ENCODE measurements at regions not wholly inside any gene's neighbourhood (a gene's known extent, or its start where the extent isn't known, plus 50 kb on each side); places are given as distances from the start of the nearest gene placed in this dataset.
"Not testable (repeated sequence)": the region's sequence is repeated elsewhere in the genome, so short reads cannot be mapped to it uniquely, and the experiment has no call there.

DNA sequence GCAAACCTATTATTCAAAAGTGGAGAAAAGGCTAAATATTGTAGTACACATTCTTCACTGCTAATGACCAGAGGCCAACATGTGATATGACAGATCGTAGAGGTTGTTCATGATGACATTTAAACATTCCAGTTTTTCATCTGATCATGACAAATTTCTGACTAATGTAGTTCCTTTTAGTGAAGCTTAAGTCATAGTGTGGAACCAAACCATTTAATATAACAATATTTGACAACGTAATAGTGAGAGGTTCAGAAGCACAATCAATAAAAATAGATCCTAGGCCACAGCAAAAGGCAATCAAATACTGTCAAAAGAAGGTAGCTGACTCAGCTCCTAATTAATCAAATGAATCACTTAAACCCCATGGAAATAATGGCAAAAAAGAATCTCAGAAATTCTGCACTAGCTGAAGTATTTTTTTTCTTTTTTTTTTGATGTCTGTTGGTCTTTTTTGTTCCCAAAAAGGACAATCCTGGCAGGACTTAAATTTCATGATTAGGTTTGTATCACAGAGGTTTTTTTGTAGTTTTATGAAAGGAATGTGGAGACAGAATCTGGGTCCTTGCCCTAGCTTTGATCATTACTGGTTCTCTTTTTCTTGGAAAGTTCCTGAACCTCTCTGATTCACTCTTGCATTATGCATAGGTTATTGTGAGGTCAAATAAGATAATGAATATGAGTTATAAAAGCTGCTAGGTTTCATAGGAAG, 795.0 kb downstream of the DTWD2 start:
- no peak for DNase-seq (ENCODE audit: low spot score)

DNA sequence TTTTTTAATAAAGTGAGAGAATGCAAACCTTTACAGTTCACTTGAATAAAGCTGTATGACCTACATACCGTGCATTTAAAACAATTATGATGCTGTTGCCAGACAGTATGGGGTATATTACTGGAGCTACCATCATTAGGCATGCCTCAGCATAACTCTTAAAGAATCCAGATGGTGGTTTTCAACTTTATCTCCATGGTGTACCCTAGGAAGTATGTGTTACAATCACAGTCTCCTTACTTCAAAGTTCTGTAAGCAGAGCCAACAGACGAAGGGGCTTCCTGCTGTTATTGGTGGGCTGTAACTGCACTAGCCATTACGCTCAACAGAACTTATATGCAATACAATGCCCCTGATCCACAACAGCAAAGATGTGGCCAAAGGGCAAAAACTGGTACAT, 803.3 kb downstream of the DTWD2 start:
- no peak for DNase-seq (ENCODE audit: low spot score)

DNA sequence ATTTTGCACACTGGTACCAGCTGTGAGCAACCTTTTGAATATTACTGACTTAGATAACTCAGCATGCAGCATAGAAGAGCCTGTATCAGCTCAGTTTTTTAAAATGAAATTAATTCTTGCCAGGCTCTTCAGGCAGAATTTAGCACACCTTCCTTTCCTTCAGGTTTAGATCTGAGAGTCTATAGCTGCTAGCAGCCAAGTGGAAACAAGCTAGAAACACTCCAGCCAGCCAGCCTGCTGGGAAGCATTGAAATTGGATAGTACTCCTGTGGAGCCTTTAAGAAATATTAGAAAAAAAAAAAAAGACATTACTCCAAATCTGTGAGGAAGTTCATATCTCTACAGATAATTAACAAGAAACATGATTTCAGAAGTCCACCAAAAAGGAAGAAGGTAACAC, 812.2 kb downstream of the DTWD2 start:
- no peak for DNase-seq (ENCODE audit: low spot score)

DNA sequence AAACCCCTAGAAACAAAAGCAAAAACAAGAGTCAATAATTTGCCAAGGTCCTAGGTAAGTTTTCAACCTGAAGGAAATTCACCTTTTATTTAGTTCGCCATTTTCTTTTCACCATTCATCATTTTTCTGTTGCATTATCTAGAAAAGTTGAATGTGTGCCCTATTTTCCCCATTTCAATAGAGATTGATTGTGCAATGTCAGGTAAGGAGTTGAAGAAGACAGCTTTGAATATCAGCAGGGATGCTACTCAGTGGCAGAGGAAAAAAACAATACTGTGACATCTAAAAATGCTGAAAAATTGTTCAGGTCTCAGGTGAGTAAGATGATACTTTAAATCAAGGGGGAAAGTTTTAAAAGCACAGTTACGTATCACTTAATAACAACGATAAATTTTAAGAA, 813.7 kb downstream of the DTWD2 start:
- no peak for DNase-seq (ENCODE audit: low spot score)

DNA sequence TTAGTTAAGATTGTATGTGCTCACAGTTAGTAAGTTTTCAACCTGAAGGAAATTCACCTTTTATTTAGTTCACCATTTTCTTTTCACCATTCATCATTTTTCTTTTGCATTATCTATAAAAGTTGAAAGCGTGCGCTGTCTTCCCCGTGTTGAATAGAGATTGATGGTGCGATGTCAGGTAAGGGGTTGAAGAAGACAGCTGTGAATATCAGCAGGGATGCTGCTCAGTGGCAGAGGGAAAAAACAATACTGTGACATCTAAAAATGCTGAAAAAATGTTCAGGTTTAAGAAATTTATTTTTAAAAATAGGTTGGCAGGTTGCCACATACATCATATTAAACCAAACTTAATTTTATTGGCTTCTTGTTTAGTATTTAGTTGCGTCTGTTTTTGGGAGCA, 815.0 kb downstream of the DTWD2 start:
- no peak for DNase-seq (ENCODE audit: low spot score)

DNA sequence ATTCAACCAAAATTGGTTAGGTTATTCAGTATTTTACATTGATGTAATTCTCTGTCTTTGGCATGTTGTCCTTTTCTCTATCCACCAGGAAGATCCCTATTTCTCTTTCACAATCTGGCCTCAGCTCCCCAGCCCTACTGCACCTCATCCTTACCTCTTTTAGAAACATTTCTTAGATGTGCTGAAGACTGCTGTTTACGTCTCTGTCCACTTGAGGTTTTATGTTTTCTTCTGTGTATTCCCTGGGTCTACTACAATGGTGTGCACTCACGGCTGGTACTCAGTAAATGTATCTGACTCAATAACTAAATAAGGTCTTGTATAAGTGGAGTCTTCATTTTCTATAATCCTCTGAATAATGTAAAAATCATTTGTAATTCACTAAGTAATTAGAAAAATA, 822.7 kb downstream of the DTWD2 start:
- no peak for DNase-seq (ENCODE audit: low spot score)

DNA sequence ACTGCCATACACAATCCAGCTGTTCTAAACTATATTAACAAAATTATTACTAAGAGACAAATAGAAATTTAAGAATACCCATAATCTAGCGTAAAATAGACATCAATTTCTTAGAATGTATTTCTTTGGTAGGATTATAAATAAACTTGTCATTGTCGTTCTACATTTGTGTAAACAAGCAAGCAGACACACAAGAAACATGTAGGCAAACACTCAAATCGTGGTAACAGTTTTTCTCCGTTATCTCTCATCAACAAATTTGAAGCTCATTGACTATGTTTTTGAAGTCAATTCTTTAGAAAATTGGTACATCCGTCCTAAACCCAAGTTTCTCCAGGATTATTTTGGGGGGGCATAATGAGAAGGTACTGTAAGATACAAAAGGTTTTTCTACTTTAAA, 832.2 kb downstream of the DTWD2 start:
- DNase-seq (ENCODE audit: low spot score), result no peak

DNA sequence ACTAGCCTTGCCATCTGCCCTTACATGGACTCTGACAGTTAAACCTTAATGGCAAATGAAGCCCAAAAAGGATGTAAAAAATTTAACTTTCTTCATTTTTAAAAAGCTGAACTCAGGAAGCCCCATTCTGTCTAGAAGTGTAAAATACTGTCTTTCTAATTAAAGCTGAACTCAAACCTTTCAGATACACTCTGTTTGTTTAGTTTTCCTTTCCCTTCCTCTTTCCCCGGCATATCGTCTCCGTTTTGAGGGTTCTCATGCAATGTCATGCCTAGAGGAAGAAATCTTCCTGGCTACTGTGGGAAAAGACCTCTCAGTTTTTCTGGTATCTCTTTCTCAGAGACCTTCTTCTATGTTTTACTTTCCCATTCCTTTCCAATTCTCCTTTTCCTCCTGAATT, 841.5 kb downstream of the DTWD2 start:
- DNase-seq (ENCODE audit: low spot score), result no peak

DNA sequence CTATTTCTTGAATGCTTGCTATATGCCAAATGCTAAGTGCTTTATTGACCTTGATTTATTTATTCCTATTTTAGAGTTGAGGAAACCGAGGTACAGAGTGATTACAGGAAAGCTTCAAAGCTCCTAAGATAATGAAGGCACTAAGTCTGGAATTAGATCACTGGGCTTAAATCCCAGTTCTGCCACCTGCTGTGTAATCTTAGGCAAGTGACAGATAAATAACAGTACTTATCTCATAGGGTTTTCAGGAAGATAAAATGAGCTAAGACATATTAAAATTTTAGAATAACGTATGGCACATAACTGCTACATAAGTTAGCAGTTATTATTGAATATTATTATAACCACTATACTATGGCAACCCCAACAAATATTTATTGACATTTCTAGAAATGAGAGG, 843.8 kb downstream of the DTWD2 start:
- no peak for DNase-seq (ENCODE audit: low spot score)

DNA sequence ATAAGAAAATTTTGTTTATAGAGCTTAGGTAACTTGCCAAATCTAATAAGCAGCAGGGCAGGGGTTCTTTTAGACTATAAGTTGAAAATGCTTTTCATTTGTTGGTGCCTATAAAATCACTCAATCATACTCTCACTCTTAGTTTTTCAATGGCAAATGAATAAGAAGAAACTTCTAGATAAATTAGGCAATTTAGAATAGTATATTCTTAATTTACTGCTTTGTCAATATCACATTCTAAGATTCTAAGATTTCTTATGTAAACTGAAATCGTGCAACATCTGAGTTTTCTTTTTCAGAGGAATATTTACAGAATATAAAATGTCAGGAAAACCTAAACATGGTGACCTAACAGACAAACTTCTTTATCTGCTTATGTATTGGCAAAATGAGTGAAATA, 849.0 kb downstream of the DTWD2 start:
- DNase-seq (ENCODE audit: low spot score), result no peak

DNA sequence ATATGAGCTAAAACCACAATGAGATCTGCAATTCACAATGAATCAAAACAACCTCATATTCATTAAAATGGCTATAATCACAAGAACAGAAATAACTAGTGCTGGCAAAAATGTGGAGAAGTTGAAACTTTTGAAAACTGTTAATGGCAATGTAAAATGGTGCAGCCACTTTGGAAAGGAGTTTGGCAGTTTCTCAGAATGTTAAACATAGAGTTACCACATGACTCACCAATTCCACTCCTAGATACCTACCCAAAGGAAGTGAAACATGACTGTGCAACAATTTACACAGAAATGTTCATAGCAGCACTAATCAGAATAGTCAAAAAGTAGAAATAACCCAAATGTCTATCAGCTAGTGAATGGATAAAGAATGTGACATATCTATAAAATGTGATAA, 862.2 kb downstream of the DTWD2 start:
- DNase-seq (ENCODE audit: low spot score), result no peak

DNA sequence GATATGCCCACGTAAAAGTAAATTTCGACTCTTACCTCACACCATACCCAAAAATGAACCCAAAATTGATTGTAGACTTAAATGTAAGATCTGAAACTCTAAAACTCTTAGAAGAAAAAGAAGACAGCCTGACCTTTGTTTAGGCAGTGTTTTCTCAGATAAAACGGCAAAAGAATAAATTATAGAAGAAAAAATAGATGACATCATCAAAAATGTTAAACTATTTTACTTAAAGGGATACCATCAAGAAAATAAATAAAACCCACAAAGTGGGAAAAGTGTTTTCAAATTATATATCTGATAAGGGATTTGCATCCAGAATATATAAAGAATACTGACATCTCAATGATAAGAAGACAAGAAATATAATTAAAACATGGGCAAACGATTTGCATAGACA, 862.7 kb downstream of the DTWD2 start:
- DNase-seq (ENCODE audit: low spot score), result no peak

DNA sequence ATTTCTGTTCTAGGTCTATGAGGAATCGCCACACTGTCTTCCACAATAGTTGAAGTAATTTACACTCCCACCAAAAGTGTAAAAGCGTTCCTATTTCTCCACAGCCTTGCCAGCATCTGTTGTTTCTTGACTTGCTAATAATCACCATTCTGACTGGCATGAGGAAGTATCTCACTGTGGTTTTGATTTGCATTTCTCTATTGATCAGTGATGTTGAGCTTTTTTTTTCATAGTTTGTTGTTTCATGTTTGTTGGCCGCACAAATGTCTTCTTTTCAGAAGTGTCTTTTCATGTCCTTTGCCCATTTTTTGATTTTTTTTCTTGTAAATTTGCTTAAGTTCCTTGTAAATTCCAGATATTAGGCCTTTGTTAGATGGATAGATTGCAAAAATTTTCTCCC, 867.1 kb downstream of the DTWD2 start:
- DNase-seq (ENCODE audit: low spot score), result no peak

DNA sequence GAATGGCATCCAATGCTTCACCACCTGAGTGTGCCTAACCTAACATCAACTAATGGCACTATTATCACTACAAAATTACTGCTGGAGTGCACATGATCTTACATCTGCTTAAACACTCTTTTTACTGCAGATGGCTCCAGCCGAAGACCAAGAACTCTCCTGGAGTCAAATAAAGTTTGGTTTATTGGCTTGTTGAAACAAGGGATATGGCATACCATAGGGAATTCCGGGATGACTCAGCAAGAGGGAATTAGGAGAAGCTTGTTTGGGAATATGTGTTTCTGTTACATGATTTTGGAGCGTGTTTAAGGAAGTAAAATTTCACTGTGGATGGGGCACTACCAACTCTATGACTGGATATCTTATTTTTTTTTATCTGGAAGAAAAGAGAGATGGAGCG, 872.6 kb downstream of the DTWD2 start:
- no peak for DNase-seq (ENCODE audit: low spot score)

DNA sequence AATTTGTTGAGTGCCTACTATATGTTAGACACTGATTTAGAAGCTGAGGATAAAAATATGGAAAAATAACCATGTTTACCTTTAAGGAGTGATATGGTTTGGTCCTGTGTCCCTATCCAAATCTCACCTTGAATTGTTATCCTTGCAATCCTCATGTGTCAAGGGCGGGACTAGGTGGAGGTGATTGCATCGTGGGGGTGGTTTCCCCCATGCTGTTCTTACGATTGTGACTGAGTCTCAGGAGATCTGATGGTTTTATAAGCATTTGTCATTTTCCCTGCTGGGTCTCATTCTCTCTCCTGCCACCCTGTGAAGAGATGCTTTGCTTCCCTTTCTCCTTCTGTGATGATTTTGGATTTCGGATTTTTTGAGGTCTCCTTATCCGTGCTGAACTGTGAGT, 876.4 kb downstream of the DTWD2 start:
- no peak for DNase-seq (ENCODE audit: low spot score)

DNA sequence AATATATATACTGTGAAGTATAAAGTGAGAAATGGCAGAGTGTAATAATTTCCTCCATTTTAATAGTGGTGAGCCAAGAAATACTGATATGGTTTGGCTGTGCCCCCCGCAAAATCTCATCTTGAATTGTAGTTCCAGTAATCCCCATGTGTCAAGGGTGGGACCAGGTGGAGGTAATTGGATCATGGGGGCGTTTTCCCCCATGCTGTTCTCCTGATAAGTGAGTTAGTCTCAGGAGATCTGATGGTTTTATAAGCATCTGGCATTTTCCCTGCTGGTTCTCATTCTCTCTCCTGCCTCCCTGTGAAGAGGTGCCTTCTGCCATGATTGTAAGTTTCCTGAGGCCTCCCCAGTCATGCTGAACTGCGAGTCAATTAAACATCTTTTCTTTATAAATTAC, 881.1 kb downstream of the DTWD2 start:
- DNase-seq (ENCODE audit: low spot score), result not testable (repeated sequence)

DNA sequence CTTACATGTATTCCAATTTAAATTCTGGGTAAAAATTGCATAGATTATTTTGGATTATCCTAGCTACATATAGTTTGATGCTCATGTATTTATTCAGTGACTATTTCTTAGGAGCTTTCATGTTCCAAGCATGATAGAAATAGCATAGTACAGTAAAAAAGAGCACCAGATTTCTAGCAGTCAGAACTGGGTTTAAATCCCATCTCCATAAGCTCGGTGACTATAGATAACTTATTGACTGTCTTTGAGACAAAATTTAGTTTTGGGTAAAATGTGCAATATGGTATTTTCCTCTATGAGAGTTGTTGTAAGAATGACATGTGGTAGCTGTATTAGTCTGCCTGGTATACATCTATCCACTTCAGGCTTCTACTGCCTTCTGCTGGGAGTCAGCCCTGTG, 889.6 kb downstream of the DTWD2 start:
- no peak for DNase-seq (ENCODE audit: low spot score)

DNA sequence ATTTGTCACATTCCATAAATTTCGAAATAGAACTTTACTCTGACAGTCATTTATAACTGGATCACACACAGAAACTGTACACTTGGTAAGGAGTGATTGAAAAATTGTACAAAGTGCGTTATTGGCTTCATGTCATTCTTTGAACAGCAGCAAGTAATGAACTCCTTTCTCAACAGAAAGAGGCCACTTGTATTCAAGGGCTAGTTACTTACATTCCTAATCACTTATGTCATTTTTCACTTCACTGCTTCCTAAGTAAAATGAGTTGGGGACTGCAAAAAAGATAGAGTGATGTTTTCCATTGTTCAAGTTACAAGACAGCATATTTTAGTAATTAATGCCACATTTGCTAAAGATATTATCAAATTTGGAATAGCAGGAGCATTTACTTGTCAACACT, 893.2 kb downstream of the DTWD2 start:
- DNase-seq (ENCODE audit: low spot score), result no peak

DNA sequence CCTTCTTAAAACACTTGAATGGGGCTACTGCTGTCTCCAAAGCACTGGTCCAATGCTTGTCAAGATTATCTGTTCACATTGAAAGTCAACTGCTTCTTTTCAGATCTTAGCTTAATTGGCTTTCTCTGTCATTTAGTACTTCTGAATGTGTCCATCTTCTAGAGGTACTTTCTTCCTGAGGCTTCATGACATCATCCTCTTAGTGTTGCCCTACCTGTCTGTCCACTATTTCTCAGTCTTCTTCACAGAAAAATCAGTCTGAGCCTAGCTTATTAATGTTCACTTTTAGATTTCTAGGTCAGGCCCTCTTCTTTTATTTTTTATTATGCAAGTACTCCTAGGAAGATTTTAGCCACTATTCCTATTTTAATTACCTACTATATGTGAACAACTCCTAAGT, 899.9 kb downstream of the DTWD2 start:
- no peak for DNase-seq (ENCODE audit: low spot score)

DNA sequence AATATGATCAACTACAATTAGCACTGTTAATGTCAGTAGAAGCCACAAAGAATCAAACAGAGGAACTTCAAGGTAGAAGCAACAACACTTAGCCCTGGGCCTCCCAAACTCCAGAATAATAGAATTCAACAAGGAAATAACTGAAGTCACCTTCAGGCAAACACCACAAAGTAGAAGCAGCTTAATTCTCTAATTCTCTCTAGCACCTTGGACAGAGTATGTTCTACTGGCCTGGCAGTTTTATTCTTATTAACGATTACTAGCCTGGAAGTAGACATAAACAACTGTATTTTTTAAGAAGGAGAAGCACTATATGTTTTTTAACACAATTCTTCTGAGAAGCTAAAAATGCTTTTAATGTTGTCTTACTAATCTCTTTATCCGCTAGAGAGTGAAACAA, 911.9 kb downstream of the DTWD2 start:
- DNase-seq (ENCODE audit: low spot score), result no peak

DNA sequence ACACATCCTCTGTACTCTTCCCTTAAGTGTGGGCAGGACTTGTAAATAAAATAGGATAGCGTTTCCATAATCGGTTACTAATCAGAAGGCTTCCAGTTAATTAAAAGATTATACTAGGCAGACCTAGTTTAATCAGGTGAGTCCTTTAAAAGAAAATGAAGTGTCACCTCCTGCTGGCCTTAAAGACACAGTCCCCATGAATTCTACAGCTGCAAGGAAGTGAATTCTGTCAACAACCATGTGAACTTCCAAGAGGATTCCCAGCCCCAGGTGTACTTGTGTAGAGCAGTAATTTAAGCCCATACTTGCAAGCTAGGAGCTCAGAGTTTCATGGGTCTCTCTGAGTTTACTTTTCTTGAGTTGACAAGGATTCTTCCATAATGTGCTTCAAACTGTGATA, 918.3 kb downstream of the DTWD2 start:
- no peak for DNase-seq (ENCODE audit: low spot score)

DNA sequence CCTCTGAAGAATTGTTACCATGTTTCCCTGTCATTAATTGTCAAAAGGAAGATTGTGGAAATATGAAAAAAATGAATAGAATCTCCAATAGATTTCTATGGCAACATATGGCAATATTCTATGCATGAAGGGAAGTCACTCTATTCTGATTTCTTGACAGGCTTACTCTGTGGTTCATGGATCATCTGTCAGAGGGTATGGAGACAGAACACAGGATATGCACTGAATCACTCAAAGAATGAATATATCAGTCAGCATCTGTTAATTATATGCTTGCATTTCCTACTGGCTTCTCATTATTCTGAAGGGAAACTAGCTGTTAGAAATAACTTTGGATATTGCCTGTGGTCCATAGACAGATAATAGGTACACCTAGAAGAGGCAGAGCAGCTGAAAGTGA, 918.9 kb downstream of the DTWD2 start:
- DNase-seq (ENCODE audit: low spot score), result no peak

DNA sequence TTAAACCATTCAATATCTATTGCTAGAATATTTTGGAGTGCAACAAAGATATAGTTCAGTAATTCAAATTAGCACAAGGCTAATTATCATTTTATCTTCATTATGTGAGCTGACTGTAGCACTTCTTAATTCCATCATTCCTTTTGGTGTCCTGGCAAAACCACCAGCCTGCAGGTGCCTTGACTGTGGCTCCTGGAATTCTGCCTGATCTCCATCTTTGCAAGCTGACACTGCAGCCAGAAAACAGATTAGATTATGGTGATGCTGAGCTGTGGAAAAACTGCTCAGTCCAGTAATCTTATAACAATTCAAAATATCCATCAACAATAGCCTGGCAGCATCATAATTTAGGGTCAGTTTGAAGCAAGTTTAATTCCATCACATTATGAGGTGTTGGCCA, 919.5 kb downstream of the DTWD2 start:
- no peak for DNase-seq (ENCODE audit: low spot score)

DNA sequence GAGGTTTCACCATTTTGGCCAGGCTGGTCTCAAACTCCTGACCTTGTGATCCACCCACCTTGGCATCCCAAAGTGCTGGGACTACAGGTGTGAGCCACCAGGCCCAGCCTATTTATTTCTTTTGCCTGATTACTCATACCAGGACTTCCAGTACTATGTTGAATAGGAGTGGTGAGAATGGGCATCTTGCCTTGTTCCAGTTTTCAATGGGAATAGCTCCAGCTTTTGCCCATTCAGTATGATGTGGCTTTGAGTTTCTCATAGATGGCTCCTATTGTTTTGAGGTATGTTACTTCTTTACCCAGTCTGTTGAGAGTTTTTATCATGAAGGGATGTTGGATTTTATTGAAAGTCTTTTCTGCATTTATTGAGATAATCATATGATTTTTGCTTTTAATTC, 924.5 kb downstream of the DTWD2 start:
- DNase-seq (ENCODE audit: low spot score), result not testable (repeated sequence)

DNA sequence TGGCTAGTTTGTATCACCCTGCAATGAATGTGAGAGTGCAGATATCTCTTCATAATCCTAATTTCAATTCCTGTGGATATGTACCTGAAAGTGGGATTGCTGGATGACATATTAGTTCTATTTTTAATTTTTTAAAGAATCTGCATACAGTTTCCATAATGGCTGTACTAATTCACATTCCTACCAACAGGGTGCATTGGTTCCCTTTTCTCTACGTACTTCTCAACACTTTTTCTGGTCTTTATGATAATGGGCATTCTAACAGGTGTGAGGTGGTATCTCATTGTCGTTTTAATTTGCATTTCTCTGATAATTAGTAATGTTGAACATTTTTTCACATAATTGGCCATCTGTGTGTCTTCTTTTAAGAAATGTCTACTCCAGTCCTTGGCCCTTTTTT, 927.5 kb downstream of the DTWD2 start:
- no peak for DNase-seq (ENCODE audit: low spot score)
